Ishikawa (cell line): ENCODE measurements at regions not wholly inside any gene's neighbourhood (a gene's known extent, or its start where the extent isn't known, plus 50 kb on each side); places are given as distances from the start of the nearest gene placed in this dataset.

Source experiments
- CEBPB ChIP-seq: IDR thresholded peaks from 2 replicates; pipeline ENCODE4 v1.6.1; 2012
- EP300 ChIP-seq: IDR thresholded peaks from 2 replicates; pipeline ENCODE4 v1.6.1; 2012; ENCODE audit warnings: borderline replicate concordance
- ZBTB7A ChIP-seq: IDR thresholded peaks from 2 replicates; pipeline ENCODE4 v1.6.1; 2012; ENCODE audit warnings: low read depth
- TF ChIP-seq, protein P1 (sequence below): IDR thresholded peaks from 2 replicates; pipeline ENCODE4 v1.6.1; 2012; ENCODE audit warnings: low read depth, mild to moderate bottlenecking

DNA sequence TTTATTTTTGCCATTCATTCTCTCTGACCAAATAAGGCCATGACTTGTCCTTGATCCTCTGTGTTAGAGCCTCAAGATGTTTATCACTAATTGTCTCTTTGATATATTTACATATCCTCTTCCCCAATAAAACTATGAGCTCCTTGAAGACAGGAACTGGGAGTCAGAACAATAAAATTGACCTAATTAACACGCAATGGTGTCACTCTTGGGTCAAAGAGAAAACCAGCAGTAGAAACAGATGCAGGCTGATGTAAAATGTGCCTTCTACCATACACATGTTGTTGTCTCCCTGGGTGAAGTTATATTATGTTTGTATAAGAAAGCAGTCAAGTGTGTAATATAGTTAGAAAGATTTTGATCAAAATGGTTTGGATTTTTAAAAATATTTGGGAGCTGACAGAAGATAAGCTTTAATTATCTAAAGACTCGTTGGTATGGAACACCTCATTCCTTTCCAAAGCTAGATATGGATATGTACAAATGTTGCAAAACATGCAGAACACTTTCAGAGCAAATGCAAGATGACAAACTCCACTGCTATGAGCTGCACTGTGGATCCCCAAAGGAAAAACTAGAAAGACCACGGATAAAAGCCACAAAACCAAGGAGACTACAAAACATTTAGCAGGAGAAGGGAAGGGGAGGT, 109.7 kb upstream of the STMND1 start:
- TF ChIP-seq, protein P1, sequence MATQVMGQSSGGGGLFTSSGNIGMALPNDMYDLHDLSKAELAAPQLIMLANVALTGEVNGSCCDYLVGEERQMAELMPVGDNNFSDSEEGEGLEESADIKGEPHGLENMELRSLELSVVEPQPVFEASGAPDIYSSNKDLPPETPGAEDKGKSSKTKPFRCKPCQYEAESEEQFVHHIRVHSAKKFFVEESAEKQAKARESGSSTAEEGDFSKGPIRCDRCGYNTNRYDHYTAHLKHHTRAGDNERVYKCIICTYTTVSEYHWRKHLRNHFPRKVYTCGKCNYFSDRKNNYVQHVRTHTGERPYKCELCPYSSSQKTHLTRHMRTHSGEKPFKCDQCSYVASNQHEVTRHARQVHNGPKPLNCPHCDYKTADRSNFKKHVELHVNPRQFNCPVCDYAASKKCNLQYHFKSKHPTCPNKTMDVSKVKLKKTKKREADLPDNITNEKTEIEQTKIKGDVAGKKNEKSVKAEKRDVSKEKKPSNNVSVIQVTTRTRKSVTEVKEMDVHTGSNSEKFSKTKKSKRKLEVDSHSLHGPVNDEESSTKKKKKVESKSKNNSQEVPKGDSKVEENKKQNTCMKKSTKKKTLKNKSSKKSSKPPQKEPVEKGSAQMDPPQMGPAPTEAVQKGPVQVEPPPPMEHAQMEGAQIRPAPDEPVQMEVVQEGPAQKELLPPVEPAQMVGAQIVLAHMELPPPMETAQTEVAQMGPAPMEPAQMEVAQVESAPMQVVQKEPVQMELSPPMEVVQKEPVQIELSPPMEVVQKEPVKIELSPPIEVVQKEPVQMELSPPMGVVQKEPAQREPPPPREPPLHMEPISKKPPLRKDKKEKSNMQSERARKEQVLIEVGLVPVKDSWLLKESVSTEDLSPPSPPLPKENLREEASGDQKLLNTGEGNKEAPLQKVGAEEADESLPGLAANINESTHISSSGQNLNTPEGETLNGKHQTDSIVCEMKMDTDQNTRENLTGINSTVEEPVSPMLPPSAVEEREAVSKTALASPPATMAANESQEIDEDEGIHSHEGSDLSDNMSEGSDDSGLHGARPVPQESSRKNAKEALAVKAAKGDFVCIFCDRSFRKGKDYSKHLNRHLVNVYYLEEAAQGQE: no peak
- TF ChIP-seq EP300: no peak
- TF ChIP-seq ZBTB7A: no peak
- no peak for TF ChIP-seq CEBPB
